Sigmoid colon (tissue), 6 donors: ENCODE measurements at regions not wholly inside any gene's neighbourhood (a gene's known extent, or its start where the extent isn't known, plus 50 kb on each side); places are given as distances from the start of the nearest gene placed in this dataset.

ENCODE experiments used
- DNase-seq: peaks from one replicate; pipeline ENCODE4 v3.0.0-alpha.2; 2019
- H3K27ac ChIP-seq, 4 donors: fragments of 200-600 bp; sonication (generic); one replicate each; pipeline ENCODE4 v1.5.1; 2016 to 2019; ENCODE audit warnings: mild to moderate bottlenecking in 1 of 4
- H3K27me3 ChIP-seq, 3 donors: fragments of 200-600 bp; sonication (generic); one replicate each; pipeline ENCODE4 v1.5.1; 2019; ENCODE audit warnings: mild to moderate bottlenecking in 1 of 3
- H3K36me3 ChIP-seq, 4 donors: fragments of 200-600 bp; sonication (generic); one replicate each; pipeline ENCODE4 v1.5.1; 2016 to 2019
- H3K4me1 ChIP-seq, 4 donors: fragments of 200-600 bp; sonication (generic); one replicate each; pipeline ENCODE4 v1.5.1; 2017 to 2019
- H3K4me3 ChIP-seq, 4 donors: fragments of 200-600 bp; sonication (generic); one replicate each; pipeline ENCODE4 v1.5.1; 2017 to 2019; ENCODE audit warnings: mild to moderate bottlenecking in 2 of 4, moderate library complexity in 1 of 4
- H3K9me3 ChIP-seq, 4 donors: fragments of 200-600 bp in 3 of 4; sonication (generic) in 3 of 4; one replicate each; pipeline versions ENCODE4 v1.5.1 to v1.6.1; 2013 to 2019
- CTCF ChIP-seq, 4 experiments: fragments of 450-650 bp in 3 of 4; fragments of 200-600 bp in 1 of 4; IDR thresholded peaks; one replicate each; pipeline ENCODE4 v1.5.1; 2016 to 2019; ENCODE audit warnings: antibody characterized with exemption in 4 of 4, mild to moderate bottlenecking in 3 of 4, moderate library complexity in 2 of 4
- EP300 ChIP-seq, 4 donors: sonication (generic); formaldehyde crosslinking; IDR thresholded peaks; one replicate each; pipeline ENCODE4 v1.6.1; 2017; ENCODE audit warnings: antibody characterized with exemption in 4 of 4
- POLR2A ChIP-seq, 2 donors: fragments of 450-650 bp; IDR thresholded peaks; one replicate each; pipeline ENCODE4 v1.6.1; 2016; ENCODE audit warnings: antibody characterized with exemption in 2 of 2, mild to moderate bottlenecking in 2 of 2, moderate library complexity in 2 of 2
- POLR2AphosphoS5 ChIP-seq, 4 donors: sonication (generic); formaldehyde crosslinking; IDR thresholded peaks; one replicate each; pipeline ENCODE4 v1.6.1; 2017; ENCODE audit warnings: antibody characterized with exemption in 4 of 4
- WGBS, 2 donors: extraction: QIAGEN DNeasy Blood & Tissue Kit; methylation state at CpG; one replicate each; pipeline ENCODE4 v1.1.7; 2013; 5-methylcytosine and 5-hydroxymethylcytosine counted together
- intact Hi-C: fragments of 100-400 bp; cut with DNase I; formaldehyde crosslinking; loops from one replicate; pipeline ENCODE4 v1.15.1; 2023
- donor health status: healthy with polysubstance abuse.
- donor health status: healthy.

DNA sequence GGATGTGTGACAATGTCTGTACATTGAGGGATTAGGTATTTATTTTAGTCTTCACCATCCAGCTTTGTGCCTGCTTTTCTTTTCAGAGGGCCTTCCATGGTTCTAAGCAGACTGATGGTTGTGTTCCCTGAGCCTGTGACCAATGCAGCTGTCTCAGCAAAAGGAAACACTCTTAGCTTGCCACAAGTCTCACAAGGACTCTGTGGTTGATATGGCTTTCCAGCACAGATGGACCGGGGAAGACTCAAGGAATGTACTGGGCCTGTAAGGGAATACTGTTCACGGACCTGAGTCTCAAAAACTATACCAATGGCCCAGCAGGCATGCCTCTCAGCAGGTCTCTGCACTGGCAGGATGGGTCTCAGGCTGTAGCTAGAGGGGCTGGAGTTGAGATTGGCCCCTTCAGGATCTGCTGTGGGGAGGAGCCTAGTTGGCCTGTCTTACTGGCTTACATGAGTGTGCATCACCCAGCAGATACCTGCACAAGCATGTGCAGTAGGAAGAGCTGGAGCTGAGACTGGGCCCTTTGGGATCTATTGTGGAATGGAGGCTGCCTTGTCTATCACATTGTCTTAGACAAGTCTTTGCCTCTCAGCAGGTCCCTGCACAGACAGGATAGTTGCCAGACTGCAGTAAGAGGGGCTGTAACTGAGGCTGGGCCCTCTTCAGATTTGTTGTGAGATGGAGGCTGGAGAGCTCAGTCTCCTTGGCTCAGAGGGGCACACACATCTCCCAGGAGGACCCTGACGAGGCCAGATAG, 52.0 kb upstream of the PDC start:
- no peaks in the 10 kb centered on the region for H3K27me3 ChIP-seq
- H3K36me3 ChIP-seq: no peaks in the 10 kb centered on the region
- no peak for DNase-seq
- H3K4me1 ChIP-seq: no peaks in the 10 kb centered on the region
- H3K9me3 ChIP-seq: no peaks in the 10 kb centered on the region
- TF ChIP-seq CTCF (IDR thresholded peaks at IDR 0.05) (no peak), POLR2A (IDR thresholded peaks at IDR 0.05) (no peak), EP300 (IDR thresholded peaks at IDR 0.05) (no peak), POLR2AphosphoS5 (IDR thresholded peaks at IDR 0.05) (no peak)
- intact Hi-C loops: no loop called here
- H3K4me3 ChIP-seq: no peak overlapping the region
- H3K27ac ChIP-seq: no peak overlapping the region
- 93 to 96% methylated on average over 3 of the region's 3 CpGs for WGBS, 2 donors

GRCh38 chr1:186511761-186512637, 51.1 kb upstream of the PDC start:
- no peak overlapping the region for H3K27ac ChIP-seq
- H3K27me3 ChIP-seq: no peaks in the 10 kb centered on the region
- no peak for DNase-seq
- H3K36me3 ChIP-seq: no peaks in the 10 kb centered on the region
- TF ChIP-seq POLR2AphosphoS5 (IDR thresholded peaks at IDR 0.05) (no peak), CTCF (IDR thresholded peaks at IDR 0.05) (no peak)
- no peaks in the 10 kb centered on the region for H3K9me3 ChIP-seq
- 69 to 70% methylated on average over 14 of the region's 14 CpGs for WGBS, 2 donors
- H3K4me1 ChIP-seq: no peaks in the 10 kb centered on the region
- no peak overlapping the region for H3K4me3 ChIP-seq
- intact Hi-C loops: no loop called here
